ENCODE measurements at regions not wholly inside any gene's neighbourhood (a gene's known extent, or its start where the extent isn't known, plus 50 kb on each side); places are given as distances from the start of the nearest gene placed in this dataset.

GRCh38 chr7:1377111-1377909 lies 82.0 kb downstream of the MICALL2 start:
- no peak for DNase-seq (ENCODE audit: low read depth)
- no peak overlapping the region for H3K4me3 ChIP-seq (ENCODE audit: low read length)
- no peak for TF ChIP-seq CTCF (conservative IDR thresholded peaks at IDR 0.05; ENCODE audit: low read length)

DNA sequence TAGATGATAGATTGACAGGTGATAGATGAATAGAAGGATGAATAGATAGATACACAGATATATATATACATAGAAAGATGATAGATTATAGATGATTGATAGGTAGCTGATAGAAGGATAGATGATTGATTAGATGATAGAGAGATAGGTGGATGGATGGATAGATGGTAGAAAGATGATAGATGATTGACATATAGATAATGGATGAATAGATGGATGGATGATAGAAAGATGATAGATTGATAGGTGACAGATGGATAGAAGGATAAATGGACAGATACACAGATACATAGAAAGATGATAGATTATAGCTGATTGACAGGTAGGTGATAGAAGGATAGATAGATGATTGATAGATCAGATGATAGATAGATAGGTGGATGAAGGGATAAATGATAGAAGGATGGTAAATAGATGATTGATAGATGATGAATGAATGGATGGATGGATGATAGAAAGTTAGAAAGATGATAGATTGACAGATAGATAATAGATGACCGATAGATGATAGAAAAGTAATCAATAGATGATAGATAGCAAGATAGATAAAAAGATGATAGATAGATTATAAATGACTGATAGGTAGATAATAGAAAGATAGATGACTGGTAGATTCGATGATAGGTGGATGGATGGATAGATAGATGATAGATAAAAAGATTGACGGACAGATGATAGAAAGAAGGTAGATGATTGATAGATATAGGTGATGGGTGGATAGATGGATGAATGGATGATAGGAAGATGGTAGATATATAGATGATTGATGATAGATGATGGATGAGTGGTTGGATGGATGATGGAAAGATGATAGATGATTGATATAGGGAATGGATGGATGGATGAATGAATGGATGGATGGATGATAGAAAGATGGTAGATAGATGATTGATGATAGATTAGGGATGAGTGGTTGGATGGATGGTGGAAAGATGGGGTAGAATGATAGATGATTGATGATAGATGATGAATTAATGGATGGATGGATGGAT lies 80.4 kb downstream of the MICALL2 start:
- no peak overlapping the region for H3K4me3 ChIP-seq (ENCODE audit: low read length)
- DNase-seq (ENCODE audit: low read depth) = no peak
- no peak for TF ChIP-seq CTCF (conservative IDR thresholded peaks at IDR 0.05; ENCODE audit: low read length)

DNA sequence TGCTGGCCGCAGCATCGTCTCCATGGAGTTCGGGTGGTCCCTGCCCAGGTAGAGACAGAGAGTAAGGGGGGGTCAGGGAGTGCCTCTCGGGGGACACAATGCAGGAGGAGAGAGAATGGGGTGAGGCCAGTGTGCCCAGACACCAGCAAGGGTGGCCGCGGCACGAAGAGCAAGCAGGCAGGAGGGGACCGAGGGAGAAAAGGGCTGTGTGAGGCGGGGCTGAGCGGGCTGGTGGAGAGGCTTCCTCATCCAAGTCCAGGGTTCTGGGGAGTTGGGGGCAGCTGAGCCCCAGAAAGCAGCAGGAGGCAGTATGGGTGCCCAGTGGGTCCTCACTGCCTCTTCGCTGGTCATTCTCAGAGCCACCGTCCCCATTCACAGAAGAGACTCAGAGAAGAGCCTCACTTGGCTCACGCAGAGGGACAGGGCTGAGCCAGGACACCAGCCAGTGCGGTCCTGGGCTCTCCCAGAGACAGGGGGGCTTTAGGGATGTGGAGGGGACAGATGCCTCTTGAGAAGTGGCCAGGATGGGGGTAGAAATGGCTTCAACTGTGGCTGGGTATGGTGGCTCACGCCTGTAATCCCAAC lies 78.9 kb downstream of the MICALL2 start:
- no peak for TF ChIP-seq CTCF (conservative IDR thresholded peaks at IDR 0.05; ENCODE audit: low read length)
- no peak overlapping the region for H3K4me3 ChIP-seq (ENCODE audit: low read length)
- no peak for DNase-seq (ENCODE audit: low read depth)

- DNase-seq (ENCODE audit: low read depth) = no peak
- TF ChIP-seq CTCF (conservative IDR thresholded peaks at IDR 0.05; ENCODE audit: low read length) = no peak
- no peak overlapping the region for H3K4me3 ChIP-seq (ENCODE audit: low read length)
These were observed 78.3 kb downstream of the MICALL2 start for GRCh38 chr7:1380821-1381580.

DNA sequence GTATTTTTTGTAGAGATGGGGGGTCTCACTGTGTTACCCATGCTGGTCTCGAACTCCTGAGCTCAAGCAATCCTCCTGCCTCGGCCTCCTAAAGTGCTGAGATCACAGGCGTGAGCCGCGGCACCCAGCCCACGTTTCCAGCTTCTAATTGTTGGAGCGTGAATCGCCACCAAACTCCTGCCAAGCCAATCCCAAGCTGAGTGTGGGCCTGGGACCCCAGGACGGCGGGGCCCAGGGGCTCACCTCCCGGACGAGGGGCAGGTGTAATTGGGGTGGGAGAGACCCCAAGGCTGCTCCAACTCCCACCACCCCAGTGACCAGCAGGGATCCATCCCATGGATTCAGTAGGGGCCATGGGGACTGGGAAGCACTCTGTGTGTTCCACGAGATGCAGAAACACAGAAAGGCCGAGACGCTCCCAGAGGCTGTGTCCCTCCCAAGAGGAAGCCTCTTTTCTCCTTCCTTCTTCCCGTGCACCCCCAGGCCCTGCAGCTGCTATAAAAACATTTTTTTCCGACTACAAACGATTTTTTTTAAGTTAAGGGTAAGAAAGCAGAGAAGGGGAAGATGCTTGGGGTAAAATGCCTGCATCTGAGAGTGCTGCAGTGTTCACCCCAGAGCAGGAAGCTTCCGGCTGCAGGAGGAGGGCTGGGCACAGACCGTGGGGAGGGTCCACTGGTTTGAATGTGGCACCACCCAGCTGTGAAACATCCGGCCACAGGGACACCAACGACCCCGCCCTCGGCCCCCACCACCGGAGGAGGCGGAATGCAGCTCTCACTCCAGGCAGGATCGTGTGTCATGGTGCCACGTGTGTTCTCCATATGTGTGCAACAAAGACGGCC lies 76.5 kb downstream of the MICALL2 start:
- TF ChIP-seq CTCF (conservative IDR thresholded peaks at IDR 0.05; ENCODE audit: low read length) = no peak
- H3K4me3 ChIP-seq (ENCODE audit: low read length) = no peak overlapping the region
- DNase-seq (ENCODE audit: low read depth) = no peak

Measured in AG10803 (cell line).